Stomach (tissue), 4 donors: ENCODE measurements at regions not wholly inside any gene's neighbourhood (a gene's known extent, or its start where the extent isn't known, plus 50 kb on each side); places are given as distances from the start of the nearest gene placed in this dataset.

ENCODE experiments used
- POLR2AphosphoS5 ChIP-seq, 3 donors: sonication (generic); formaldehyde crosslinking; IDR thresholded peaks; one replicate each; pipeline ENCODE4 v1.6.1; 2016; ENCODE audit warnings: antibody characterized with exemption in 3 of 3
- TF ChIP-seq, protein P1 (sequence below), 7 experiments: fragments of 450-650 bp in 4 of 7; fragments of 200-600 bp in 3 of 7; sonication (generic) in 3 of 7; IDR thresholded peaks; one replicate each; pipeline ENCODE4 v1.5.1; 2016 to 2019; ENCODE audit warnings: antibody characterized with exemption in 7 of 7, control low read depth in 2 of 7, mild to moderate bottlenecking in 1 of 7

DNA sequence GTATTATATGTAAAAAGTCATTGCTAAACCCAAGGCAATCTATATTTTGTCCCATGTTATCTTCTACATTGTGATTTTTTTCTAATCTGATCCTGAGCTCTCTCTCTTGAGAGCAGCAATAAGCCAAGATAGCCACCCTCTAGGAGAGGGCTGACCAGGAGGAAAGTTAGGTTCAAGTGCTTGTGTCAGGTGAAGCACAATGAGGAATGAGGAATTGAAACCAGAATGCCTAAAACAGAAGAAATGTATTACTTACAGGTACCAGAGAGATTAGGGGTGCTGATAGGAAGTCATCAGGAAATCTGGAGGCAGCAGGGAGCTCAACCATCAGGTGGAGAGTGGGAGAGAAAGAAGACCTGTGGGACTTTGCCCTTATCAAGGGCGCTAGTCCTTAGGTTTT lies 85.5 kb upstream of the BARHL2 start:
- TF ChIP-seq, protein P1, sequence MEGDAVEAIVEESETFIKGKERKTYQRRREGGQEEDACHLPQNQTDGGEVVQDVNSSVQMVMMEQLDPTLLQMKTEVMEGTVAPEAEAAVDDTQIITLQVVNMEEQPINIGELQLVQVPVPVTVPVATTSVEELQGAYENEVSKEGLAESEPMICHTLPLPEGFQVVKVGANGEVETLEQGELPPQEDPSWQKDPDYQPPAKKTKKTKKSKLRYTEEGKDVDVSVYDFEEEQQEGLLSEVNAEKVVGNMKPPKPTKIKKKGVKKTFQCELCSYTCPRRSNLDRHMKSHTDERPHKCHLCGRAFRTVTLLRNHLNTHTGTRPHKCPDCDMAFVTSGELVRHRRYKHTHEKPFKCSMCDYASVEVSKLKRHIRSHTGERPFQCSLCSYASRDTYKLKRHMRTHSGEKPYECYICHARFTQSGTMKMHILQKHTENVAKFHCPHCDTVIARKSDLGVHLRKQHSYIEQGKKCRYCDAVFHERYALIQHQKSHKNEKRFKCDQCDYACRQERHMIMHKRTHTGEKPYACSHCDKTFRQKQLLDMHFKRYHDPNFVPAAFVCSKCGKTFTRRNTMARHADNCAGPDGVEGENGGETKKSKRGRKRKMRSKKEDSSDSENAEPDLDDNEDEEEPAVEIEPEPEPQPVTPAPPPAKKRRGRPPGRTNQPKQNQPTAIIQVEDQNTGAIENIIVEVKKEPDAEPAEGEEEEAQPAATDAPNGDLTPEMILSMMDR (IDR thresholded peaks at IDR 0.05), result no peak
- TF ChIP-seq POLR2AphosphoS5 (IDR thresholded peaks at IDR 0.05), result no peak
